AG08395 (cell line): ENCODE measurements at regions not wholly inside any gene's neighbourhood (a gene's known extent, or its start where the extent isn't known, plus 50 kb on each side); places are given as distances from the start of the nearest gene placed in this dataset.
"Not testable (repeated sequence)": the region's sequence is repeated elsewhere in the genome, so short reads cannot be mapped to it uniquely, and the experiment has no call there.

Experiments used
- DNase-seq: peaks from one replicate; pipeline ENCODE4 v3.0.0; 2012; ENCODE audit warnings: mixed read lengths, low spot score

DNA sequence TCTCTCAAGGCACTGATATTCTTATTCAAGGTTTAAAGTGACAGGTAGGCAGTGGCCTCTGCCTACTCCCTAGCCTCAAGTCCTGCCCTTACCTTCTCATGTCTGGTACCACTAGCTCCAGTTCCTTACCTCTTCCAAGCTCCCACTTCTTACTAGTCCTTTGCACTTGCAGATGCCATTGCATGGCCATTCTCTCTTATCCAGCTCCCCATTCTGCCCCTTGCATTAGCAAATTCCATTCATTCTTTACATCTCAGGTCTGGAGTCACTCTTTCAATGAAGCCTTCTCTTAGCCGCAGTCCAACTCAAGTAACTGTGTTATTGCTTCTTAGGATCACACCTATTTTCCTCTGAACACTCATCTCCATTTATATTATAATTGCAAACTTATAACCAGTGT, 807.1 kb downstream of the EDEM1 start:
- no peak for DNase-seq

DNA sequence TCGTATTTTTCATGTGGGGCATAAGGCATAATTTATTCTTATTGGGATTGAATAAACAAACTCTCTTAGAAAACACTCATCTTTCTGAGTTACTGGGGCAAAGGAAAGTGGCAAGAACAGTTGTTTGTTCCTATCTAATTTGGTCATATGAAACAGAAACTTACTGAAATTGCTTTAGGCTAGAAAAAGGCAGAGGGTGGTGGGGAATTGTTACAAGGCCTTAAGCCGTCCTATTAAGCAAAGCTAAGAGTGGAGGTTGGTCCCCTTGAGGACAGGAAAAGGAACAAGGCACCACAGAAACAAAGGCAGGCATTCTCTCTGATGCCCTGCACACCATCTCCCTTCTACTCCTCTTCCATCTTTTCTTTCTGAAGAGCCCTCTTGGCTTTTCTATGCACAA, 830.9 kb downstream of the EDEM1 start:
- no peak for DNase-seq

DNA sequence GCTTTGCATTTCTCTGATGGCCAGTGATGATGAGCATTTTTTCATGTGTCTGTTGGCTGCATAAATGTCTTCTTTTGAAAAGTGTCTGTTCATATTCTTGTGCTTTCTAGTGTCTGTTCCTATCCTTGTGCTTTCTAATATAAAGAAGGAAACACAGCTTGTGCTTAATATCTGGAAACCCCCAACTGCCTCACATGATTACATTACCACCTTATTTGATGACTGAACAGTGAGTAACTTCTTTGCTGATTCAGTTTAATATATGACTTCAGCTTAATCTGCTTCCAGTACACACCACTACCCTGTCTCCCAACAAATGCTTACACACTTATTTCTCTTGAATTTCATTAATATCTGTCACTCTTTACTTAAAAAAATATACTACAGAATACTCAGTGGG, 835.1 kb downstream of the EDEM1 start:
- no peak for DNase-seq

DNA sequence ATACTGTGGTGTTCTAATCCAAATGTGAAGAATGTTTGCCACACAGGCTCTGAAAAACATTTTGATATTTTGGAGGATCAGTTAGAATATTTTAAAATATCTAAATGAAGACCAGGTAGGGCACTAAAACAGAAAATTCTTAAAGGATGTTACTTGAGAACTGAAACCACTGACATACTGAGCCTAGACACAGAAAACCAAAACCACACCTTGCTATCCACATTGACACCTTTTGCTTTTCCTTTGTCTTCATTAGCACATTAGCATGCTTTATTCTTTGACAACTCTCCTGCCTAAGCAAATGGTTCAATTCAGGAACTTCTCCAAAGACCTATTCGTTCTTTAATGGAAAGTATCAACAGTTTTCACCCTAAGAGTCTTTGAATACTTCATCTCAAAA, 835.9 kb upstream of the GRM7 start:
- DNase-seq = no peak

DNA sequence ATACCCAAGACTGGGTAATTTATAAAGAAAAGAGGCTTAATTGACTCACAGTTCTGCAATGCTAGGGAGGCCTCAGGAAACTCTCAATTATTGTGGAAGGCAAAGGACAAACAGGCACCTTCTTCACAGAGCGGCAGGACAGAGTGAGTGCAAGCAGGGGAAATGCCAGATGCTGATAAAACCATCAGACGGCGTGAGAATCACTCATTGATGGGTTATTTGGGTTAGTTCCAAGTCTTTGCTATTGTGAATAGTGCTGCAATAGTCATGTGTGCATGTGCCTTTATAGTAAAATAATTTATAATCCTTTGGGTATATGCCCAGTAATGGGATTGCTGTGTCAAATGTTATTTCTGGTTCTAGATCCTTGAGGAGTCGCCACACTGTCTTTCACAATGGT, 830.3 kb upstream of the GRM7 start:
- not testable (repeated sequence) for DNase-seq

DNA sequence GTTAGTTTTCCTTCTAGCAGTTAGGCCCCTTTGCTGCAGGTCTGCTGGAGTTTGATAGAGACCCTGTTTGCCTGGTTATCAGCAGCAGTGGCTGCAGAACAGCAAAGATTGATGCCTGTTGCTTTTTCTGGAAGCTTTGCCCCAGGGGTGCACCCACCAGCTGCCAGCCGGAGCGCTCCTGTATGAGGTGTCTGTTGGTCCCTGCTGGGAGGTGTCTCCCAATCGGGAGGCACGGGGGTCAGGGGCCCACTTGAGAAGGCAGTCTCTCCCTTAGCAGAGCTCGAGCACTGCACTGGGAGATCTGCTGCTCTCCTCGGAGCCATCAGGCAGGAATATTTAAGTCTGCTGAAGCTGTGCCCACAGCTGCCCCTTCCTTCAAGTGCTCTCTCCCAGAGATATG, 825.3 kb upstream of the GRM7 start:
- DNase-seq = no peak

DNA sequence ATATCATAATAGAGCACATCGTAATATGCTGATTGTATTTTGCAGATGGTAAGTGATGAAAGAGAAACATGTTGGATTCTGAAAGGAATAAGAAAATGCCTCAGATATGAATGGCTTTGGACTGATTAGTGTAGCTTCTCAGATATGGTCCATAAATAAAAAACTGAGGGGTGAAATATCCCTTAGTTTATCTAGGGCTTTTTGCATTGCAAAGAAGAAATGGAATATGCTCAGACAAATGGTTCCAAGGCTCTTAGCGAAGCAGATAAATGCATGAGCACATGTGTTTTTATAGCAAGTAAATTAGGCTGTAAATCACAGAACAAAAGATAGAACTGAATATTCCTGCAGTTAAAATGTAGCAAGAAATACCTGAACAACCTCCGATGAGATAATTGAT, 820.9 kb upstream of the GRM7 start:
- no peak for DNase-seq

DNA sequence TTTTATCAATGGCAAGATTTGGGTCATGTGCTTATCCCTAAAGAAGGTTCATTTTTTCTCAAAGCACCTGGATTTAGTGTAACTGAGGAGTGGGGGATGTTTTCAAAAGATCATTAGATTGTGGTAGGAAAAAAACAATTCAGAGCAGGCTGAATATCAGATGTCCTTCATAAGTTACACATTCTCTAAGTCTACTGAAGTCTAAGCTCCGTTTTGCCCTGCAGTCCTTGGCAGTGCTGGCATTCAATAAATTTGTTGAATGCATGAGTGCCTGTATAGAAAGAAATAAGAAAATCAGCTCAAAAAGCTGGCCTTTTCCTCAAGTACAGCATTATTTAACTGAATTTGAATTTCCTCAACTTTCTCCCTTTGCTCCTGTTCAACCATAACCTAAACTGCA, 819.0 kb upstream of the GRM7 start:
- no peak for DNase-seq

DNA sequence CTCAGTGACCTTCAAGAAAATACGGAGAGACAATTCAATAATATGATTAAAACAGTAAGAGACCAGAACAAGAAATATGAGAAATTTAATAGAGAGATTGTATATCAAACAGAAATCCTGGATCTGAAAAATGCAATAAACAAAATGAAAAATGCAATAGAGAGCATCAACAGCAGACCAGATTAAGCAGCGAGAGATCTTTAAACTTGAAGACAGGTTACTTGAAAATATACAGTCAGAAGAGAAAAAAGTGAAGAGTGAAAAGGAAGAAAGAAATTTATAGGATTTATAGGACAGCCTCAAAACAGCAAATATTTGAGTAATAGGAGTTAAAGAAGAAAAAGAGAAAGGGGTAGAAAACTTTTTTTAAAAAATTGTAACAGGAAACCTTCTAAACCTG, 813.9 kb upstream of the GRM7 start:
- no peak for DNase-seq

DNA sequence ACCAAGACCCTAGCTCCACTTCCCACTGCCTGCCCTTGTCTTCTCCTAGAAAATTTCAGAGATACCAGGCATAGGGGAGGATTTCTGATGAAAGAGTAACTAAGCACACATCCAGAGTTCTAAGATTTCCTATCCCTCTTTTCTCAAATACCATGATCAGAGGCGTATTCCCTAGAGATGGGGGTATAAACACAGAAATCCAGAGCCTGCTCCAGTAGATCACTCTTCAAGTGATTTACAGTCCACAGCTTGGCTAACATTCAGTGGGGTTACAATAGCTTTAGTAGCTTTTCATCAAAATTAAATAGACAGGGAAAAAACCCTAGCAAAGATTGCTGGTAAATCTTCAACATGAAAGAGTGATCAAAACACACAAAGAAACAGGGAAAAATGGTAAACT, 800.7 kb upstream of the GRM7 start:
- DNase-seq = no peak

DNA sequence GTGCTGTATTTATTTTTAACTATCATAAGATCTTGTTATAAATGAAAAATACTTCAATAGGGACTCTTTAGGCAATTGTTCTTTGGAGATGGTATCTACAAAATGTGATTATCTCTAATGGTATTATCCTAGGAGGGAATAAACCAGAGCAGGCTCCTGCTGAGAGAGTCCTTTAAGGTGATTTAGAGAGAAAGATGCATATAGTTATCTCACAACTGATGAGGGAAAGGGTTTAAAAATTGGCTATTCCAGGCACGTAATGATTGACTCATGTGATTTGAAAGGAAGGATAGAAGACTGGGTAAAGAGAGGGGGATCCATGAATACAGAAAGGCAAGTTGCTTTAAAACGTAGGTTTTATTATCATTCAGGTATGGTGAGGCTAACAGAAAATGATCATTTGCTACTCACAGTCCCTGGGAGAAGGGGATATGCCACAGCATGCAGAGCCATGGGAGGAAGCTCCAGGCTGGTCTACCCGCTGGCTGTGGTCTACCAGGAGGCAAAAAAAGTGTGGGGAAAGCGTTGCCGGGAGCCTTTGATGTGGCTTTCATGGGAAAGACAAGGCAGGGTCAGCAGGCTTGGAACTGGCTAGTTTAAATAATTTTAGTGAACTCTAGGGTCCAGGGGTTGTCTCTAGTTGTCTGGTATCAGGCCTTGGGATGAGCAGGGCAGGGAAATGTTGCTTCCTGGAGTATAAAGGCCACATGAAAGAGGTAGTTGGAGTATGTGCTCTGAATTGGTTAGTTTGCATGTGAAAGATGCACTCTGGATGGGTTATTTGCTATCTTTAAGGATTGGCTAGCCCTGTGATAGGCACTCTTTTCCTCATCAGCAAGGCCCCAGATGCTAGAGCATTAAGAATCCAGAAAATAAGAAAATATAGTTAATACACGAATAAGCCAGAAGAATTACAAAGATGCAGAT, 798.4 kb upstream of the GRM7 start:
- DNase-seq = no peak

DNA sequence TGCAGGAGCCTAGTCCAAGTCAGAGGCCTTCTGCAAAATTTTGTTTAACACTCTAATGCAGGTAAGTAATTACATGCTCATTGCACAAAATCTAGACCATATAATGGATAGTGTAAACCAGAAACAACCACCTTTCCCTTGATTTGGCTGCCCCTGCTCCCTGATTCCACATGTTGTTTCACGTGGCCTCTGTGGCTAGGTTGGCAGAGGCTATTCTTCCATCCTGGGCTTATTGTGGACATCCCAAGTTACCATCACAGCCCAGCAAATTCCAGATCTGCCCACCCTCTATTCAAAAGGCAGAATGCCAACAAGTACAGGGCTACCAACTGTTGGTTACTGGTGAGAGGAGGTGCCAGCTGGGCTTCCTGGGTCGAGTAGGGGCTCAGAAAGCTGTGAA, 794.5 kb upstream of the GRM7 start:
- no peak for DNase-seq

DNA sequence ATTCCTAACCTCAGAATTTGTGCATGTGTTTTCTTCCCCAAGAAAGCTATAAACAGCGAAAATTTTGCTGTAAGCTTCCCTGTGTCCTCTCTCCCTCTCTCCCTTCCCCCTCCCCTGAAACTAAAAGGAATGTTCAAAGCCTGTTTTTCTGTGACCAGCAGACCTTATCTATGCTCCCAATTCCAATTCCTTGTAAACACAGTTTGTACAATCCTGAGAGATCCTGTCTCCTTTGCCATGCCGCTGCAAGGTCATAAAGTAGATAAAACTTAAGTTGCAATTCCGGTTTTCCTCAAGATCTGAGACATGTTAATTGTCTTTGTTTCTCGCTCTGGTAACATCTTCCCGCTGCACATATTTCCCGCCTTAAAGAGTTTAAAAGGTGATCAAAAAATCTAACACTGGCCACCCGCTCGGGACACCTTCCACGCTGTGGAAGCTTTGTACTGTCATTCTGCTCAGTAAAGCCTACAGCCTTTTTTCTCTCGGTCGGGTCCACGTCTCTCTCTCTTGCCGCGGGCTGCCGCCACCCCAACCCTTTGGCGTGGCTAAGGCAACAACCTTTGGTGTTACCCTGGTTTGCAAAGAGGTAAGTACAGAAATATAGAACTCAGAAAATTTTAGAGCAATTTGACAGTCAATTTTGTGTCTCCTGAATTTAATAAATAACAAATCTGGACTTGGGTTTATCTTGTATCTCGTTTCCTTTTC, 793.9 kb upstream of the GRM7 start:
- DNase-seq = not testable (repeated sequence)

DNA sequence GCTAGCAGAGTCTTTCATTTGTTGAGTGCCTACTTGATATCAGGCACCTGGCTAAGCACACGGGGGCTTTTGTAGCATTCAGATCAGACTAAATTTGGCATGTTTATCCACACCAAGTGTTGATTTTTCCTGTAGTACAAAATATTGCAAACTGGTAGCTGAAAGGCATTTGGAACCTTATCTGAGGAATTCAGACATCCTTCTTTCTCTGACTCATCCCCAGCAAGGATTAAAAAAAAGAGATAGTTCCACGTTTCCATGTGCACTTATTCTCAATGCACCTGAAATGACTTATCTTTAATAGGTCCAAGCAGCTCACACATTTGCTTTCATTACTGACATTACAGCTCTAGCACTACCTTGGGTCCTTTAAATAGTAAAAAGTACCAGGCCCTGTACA, 786.0 kb upstream of the GRM7 start:
- DNase-seq = no peak

DNA sequence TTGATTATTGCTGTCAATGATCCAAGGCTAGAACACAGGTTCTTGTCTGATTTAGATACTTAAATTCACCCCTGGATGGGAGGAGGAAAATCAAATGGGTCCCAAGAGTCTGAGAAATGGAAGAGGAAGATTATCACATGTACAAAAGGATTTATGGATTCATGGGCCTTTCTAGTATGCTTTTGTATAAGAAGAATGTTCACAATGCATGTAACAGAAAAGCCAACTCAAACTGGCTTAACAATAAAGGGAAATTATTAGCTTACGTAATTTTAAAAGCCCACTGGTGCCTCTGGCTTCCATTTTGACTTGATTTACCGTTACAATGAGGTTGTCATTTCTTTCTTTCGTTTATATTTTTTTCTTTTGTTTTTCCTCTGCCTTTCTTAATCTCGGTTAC, 782.5 kb upstream of the GRM7 start:
- DNase-seq = no peak

DNA sequence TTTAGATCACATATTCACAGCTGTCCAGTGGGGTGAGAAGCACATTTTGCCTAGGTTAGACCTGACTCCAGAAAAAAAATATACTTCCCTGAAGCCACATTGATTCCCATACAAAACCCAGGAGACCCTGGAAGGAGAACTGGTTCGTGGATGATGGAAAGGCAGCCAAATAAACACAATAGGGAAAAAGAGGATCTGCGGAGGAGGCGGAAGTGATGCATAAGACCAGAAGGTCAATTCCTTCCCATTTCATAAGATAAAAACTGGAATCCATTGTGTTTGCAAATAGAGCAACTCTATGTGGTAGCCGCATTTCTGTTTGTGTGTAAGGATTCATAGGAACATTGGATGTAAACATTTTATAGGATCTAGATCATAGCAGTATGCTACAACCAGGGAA, 781.9 kb upstream of the GRM7 start:
- no peak for DNase-seq

DNA sequence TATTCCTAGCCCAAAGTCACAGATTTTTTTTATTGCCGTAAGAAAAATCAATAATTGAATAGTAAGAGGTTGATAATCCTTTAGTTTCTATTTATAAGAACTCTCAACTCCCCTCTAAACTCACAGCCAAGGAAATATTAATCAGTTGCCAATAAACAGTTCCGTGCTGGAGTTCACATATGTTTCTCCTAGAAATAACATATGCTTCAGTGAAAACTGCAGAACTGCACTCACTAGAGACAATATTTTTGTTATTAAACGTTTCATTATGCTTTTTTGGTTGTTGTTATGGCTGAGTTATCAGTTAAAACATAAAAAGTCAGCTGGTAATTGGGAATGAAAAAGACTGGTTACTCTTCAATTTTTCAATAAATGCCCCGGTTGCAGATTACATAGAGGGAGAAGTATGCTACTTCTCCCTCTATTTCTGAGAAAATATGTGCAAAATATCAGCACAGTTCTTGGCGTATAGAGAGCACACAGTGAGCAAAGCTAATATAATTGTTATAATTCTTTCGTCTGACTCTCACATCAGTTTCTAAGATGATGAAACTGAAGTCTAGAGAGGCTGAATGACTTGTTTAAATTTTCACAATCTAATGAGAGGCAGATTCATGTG, 781.2 kb upstream of the GRM7 start:
- DNase-seq = no peak

DNA sequence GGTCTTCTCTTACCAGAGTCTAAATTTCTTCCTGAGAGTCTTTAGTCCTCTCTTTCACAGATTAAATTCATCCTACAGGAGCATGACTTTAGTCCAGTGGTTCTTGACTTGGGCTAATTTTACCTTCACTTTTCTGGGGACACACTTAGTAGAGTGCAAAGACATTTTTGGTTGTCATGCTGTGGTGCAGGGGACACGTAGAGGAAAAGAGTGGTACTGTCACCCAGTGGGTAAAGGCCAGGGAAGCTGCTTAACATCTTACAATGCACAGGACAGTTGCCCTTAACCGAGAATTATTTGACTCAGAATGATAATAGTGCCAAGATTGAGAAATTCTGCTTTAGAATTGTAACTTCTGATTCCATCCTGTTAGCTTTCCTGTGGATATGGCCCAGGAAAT, 772.5 kb upstream of the GRM7 start:
- no peak for DNase-seq

DNA sequence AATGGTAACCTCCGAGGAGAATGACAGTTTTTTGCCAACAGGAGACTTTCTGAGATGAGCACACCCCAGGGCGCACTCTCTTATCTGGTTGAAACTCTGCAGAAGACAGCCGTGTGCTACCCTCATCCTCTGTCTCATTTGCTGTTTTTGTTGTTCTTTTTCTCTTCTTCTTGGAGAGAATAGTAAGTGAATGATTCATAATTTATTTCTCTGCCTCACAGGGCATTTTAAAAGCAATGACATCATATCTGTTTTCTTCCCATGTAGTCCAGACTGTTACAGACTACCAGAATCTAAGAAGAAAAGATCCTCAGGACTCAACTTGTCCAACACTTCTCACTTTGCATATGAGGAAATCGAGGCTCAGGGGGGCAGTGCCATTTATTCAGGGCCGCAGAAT, 771.1 kb upstream of the GRM7 start:
- no peak for DNase-seq

DNA sequence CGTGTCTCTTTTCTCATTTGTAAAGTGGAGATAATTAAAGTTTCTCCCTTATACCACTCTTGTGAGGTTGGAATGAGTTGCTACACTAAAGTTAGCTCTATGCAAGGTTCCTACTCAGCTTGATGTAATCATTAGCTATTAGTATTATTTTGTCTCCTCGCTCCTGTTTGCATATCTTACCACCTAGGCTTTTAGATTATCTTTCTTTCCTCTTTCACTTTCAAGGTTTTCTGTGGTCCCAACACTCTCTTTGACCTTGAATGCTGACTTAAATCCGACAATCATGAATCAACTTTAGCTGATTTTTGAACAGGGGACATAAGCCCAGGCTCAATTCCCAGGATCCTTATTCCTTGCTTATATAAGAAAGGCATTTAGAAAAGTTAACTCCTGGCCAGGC, 769.7 kb upstream of the GRM7 start:
- no peak for DNase-seq

DNA sequence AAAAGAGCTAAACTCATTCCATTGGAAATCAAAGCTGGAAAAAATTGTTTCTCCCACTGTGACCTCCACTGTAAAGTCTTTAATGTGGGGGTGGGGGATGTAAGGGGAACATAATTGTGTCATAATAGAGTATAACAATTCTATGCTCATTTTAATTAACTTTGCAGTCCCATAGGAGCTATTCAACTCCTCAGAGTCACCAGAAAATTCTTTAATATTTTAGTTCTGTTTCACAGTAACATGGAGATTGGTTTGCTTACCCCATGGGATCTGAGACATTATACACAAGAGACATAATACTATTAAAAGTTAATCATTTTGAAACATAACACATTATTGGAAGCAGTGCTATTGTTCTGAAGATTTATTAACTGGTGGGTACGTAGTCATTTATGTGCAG, 765.9 kb upstream of the GRM7 start:
- DNase-seq = no peak

DNA sequence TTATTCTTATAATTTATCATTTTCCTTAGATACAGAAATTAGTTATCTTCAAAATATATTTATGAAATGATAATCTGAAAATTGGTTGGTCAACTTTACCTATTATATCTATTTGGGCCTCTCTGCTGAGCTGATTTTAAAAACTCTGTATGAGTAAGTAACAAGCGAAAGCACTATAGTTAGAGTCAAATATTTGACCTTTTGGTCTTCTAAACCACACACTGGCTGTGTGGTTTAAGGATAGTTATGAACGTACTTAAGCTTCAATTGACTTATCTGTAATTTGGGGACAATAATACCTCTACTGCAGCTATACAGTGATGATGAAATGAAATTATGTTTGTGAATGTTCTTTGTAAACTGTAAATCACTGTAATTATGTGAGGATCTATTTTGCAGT, 763.9 kb upstream of the GRM7 start:
- DNase-seq = no peak

DNA sequence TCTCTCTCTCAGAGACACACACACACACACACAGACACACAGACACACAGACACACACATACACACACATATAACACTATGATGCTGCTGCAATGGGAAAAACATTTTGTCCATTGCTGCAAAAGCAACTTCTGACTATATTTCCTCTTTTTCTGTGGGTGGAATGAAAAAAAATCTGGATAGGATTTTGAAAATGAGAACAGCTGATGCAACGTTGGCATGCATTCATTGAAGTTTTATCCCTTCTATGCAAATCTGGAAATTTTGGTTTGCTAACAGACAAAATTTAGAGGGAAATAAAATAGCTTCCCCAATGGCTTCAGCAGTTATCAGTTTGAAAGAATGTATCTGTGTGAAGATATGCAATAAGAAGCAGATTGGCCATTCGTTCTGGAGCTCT, 763.4 kb upstream of the GRM7 start:
- no peak for DNase-seq
